ENCODE measurements at regions not wholly inside any gene's neighbourhood (a gene's known extent, or its start where the extent isn't known, plus 50 kb on each side); places are given as distances from the start of the nearest gene placed in this dataset.

GRCh38 chr2:188138313-188138712 is 153.4 kb upstream of the GULP1 start:
- no peak overlapping the region for H2AFZ ChIP-seq
- H3K4me3 ChIP-seq, result no peak overlapping the region
- Mint-ChIP-seq H3K27ac (no peak overlapping the region), H3K4me1 (no peaks in the 10 kb centered on the region), H3K4me3 (no peak overlapping the region), H3K9me3 (peaks cover 3% of the 10 kb centered on the region; the same call in 1 of the 3 replicates), H3K27me3 (ENCODE audit: insufficient read depth, low read depth, poor library complexity) (no peaks in the 10 kb centered on the region), H3K36me3 (ENCODE audit: low read depth) (peaks cover 3% of the 10 kb centered on the region; the same call in 1 of the 3 replicates)
- H3K9me2 ChIP-seq (ENCODE audit: insufficient read depth), result no peaks in the 10 kb centered on the region
- H4K20me1 ChIP-seq (replicated peaks; ENCODE audit: insufficient read depth), result no peaks in the 10 kb centered on the region
- no peak overlapping the region for H3K27ac ChIP-seq (ENCODE audit: low read depth)
- no peak for TF ChIP-seq ZNF114 (CRISPR knock-in tag; IDR thresholded peaks at IDR 0.05)
- TF ChIP-seq CTCF (conservative IDR thresholded peaks at IDR 0.05; ENCODE audit: low read depth in 2 of 2), result no peak
- TF ChIP-seq, protein P1, sequence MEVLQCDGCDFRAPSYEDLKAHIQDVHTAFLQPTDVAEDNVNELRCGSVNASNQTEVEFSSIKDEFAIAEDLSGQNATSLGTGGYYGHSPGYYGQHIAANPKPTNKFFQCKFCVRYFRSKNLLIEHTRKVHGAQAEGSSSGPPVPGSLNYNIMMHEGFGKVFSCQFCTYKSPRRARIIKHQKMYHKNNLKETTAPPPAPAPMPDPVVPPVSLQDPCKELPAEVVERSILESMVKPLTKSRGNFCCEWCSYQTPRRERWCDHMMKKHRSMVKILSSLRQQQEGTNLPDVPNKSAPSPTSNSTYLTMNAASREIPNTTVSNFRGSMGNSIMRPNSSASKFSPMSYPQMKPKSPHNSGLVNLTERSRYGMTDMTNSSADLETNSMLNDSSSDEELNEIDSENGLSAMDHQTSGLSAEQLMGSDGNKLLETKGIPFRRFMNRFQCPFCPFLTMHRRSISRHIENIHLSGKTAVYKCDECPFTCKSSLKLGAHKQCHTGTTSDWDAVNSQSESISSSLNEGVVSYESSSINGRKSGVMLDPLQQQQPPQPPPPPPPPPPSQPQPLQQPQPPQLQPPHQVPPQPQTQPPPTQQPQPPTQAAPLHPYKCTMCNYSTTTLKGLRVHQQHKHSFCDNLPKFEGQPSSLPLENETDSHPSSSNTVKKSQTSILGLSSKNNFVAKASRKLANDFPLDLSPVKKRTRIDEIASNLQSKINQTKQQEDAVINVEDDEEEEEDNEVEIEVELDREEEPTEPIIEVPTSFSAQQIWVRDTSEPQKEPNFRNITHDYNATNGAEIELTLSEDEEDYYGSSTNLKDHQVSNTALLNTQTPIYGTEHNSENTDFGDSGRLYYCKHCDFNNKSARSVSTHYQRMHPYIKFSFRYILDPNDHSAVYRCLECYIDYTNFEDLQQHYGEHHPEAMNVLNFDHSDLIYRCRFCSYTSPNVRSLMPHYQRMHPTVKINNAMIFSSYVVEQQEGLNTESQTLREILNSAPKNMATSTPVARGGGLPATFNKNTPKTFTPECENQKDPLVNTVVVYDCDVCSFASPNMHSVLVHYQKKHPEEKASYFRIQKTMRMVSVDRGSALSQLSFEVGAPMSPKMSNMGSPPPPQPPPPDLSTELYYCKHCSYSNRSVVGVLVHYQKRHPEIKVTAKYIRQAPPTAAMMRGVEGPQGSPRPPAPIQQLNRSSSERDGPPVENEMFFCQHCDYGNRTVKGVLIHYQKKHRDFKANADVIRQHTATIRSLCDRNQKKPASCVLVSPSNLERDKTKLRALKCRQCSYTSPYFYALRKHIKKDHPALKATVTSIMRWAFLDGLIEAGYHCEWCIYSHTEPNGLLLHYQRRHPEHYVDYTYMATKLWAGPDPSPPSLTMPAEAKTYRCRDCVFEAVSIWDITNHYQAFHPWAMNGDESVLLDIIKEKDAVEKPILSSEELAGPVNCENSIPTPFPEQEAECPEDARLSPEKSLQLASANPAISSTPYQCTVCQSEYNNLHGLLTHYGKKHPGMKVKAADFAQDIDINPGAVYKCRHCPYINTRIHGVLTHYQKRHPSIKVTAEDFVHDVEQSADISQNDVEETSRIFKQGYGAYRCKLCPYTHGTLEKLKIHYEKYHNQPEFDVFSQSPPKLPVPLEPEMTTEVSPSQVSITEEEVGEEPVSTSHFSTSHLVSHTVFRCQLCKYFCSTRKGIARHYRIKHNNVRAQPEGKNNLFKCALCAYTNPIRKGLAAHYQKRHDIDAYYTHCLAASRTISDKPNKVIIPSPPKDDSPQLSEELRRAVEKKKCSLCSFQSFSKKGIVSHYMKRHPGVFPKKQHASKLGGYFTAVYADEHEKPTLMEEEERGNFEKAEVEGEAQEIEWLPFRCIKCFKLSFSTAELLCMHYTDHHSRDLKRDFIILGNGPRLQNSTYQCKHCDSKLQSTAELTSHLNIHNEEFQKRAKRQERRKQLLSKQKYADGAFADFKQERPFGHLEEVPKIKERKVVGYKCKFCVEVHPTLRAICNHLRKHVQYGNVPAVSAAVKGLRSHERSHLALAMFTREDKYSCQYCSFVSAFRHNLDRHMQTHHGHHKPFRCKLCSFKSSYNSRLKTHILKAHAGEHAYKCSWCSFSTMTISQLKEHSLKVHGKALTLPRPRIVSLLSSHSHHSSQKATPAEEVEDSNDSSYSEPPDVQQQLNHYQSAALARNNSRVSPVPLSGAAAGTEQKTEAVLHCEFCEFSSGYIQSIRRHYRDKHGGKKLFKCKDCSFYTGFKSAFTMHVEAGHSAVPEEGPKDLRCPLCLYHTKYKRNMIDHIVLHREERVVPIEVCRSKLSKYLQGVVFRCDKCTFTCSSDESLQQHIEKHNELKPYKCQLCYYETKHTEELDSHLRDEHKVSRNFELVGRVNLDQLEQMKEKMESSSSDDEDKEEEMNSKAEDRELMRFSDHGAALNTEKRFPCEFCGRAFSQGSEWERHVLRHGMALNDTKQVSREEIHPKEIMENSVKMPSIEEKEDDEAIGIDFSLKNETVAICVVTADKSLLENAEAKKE (CRISPR knock-in tag; IDR thresholded peaks at IDR 0.05), result no peak
- no peak for TF ChIP-seq STAT1 (IDR thresholded peaks at IDR 0.05; ENCODE audit: unreplicated experiment)
- no peak for TF ChIP-seq CREB1 (CRISPR knock-in tag; IDR thresholded peaks at IDR 0.05; ENCODE audit: low read depth)
- no peak for TF ChIP-seq EZH2 (IDR thresholded peaks at IDR 0.05; ENCODE audit: low read depth, unreplicated experiment)
- TF ChIP-seq EZH2phosphoT487 (IDR thresholded peaks at IDR 0.05; ENCODE audit: unreplicated experiment), result no peak
- TF ChIP-seq ETS1 (IDR thresholded peaks at IDR 0.05), result no peak
- TF ChIP-seq, protein P2, sequence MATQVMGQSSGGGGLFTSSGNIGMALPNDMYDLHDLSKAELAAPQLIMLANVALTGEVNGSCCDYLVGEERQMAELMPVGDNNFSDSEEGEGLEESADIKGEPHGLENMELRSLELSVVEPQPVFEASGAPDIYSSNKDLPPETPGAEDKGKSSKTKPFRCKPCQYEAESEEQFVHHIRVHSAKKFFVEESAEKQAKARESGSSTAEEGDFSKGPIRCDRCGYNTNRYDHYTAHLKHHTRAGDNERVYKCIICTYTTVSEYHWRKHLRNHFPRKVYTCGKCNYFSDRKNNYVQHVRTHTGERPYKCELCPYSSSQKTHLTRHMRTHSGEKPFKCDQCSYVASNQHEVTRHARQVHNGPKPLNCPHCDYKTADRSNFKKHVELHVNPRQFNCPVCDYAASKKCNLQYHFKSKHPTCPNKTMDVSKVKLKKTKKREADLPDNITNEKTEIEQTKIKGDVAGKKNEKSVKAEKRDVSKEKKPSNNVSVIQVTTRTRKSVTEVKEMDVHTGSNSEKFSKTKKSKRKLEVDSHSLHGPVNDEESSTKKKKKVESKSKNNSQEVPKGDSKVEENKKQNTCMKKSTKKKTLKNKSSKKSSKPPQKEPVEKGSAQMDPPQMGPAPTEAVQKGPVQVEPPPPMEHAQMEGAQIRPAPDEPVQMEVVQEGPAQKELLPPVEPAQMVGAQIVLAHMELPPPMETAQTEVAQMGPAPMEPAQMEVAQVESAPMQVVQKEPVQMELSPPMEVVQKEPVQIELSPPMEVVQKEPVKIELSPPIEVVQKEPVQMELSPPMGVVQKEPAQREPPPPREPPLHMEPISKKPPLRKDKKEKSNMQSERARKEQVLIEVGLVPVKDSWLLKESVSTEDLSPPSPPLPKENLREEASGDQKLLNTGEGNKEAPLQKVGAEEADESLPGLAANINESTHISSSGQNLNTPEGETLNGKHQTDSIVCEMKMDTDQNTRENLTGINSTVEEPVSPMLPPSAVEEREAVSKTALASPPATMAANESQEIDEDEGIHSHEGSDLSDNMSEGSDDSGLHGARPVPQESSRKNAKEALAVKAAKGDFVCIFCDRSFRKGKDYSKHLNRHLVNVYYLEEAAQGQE (IDR thresholded peaks at IDR 0.05; ENCODE audit: unreplicated experiment), result no peak
- no peak for TF ChIP-seq JUNB (IDR thresholded peaks at IDR 0.05; ENCODE audit: unreplicated experiment)
- H3K27me3 ChIP-seq (ENCODE audit: insufficient read depth), result no peaks in the 10 kb centered on the region
- H3K4me1 ChIP-seq (ENCODE audit: insufficient read depth), result no peaks in the 10 kb centered on the region
- DNase-seq (ENCODE audit: low spot score) (no peak), ATAC-seq (no peak)
- H3K36me3 ChIP-seq (ENCODE audit: insufficient read depth), result no peaks in the 10 kb centered on the region
- no peaks in the 10 kb centered on the region for H3K79me2 ChIP-seq (replicated peaks; ENCODE audit: insufficient read depth)
- H3K4me2 ChIP-seq, result no peak overlapping the region
- no peaks in the 10 kb centered on the region for H3F3A ChIP-seq (replicated peaks; ENCODE audit: low read depth)
